Globus pallidus (tissue), 1 donor: ENCODE measurements at regions not wholly inside any gene's neighbourhood (a gene's known extent, or its start where the extent isn't known, plus 50 kb on each side); places are given as distances from the start of the nearest gene placed in this dataset.
"Not testable (repeated sequence)": the region's sequence is repeated elsewhere in the genome, so short reads cannot be mapped to it uniquely, and the experiment has no call there.

Experiments
- DNase-seq: peaks from one replicate; pipeline ENCODE4 v3.0.0-alpha.2; 2015; ENCODE audit warnings: low spot score

GRCh38 chr6:19692506-19693298 is 144.5 kb upstream of the ID4 start:
- peak; percentile 51 for DNase-seq

DNA sequence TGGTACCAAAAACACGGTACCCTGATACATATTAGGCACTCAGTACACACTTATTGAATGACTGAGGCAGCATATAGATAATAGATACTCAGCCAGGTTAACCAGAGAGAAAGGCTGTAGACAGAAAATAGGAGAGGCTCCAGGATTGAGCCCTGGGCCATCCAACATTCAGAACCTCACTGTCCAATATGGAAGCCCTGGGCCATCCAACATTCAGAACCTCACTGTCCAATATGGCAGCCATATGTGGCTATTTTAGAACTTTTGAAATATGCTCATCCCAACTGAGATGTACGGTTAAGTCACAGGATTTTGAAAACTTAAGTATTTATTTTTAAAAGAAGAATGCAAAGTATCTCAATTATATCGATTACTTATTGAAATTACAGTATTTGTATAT is 142.5 kb upstream of the ID4 start:
- no peak for DNase-seq

- DNase-seq = no peak
Measured at GRCh38 chr6:19697744-19698290, 139.4 kb upstream of the ID4 start.

DNA sequence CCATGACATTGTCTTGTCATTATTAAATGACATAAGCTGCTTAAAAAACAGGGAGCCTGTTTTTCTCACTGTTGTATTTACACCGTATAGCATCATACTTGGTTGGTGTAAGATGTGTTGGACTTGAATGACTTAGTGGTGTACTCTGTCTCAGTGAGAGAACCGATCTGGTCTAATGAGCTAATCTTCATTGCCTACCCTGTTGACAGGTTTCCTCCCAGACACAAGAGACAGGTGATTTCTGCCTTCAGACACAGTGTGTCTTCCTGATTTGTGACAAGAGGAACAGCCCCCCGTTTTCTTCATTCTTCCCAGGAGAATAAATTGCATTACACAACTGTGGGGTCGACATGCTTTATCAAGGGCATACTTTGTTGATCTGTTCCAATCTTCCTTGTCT is 137.2 kb upstream of the ID4 start:
- DNase-seq = no peak

GRCh38 chr6:19705606-19706005 is 131.6 kb upstream of the ID4 start:
- no peak for DNase-seq

GRCh38 chr6:19712012-19712688 is 125.0 kb upstream of the ID4 start:
- no peak for DNase-seq

- DNase-seq = no peak
Measured at GRCh38 chr6:19712998-19713397, 124.2 kb upstream of the ID4 start.

DNA sequence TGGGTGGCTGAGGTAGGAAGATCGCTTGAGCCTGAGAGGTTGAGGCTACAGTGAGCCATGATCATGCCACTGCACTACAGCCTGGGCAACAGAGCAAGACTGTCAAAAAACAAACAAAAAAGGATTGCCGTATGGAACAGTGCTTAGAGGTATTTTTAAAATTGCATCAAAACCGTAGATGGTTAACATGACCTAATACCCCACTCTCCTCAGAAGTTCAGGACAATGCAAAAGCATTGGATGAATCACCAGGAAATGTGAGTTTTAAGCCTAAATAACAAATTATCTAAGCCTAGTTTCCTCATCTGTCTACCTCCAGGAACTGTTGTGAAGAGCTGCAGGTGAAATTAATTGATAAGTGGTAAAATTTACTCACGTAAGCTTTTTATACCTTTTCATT is 123.8 kb upstream of the ID4 start:
- DNase-seq = no peak

DNA sequence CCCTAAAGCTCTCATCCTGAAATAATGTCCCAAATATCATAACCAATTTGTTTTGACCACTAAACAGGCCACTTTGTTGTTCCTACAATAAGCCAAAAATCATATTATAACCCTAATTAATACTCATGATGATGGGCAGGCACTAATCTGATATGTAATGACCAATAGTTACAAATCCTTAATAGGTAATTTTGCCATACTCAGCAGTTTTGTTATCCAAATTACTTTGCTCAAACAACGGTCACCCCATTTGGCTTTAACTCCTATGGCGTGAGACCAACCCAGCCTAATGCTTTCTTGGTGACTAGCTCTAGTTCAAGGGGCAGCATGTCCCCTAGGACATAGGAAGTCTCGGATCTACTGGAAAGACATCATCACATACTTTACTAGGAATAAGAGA is 123.2 kb upstream of the ID4 start:
- DNase-seq = no peak

DNA sequence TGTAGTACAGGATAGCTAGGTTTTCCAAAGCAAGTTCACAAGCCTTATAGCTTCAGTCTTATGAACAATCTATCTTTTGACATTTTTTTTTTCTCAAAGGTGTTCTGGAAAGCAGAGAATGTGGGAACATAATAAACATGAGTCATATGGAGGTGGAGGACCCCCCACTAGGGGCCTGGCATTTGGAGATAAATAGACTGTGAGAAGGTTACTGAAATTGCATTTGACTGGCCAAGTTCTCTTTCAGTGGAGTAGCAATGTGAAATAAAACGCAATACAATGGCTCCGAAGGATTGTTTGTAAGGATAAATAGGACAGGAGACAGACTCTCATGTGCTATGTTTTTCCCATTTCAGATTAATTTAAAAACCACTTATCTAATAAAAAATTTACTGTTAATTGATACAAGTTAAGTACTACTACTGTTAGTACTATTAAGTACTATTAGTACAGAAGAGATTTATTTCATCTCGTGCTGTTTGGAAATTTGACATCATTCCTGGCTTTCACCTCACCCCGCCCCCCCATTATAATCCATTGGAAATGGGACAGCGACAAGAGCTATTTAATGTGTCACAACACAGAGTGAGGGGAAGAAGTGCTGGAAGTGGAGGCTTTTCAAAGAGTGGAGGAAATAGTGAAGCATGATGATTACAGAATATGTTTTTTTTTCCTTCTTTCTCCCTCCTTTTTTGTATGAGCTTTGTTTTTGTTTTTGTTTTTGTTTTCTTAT is 122.6 kb upstream of the ID4 start:
- DNase-seq = no peak

DNA sequence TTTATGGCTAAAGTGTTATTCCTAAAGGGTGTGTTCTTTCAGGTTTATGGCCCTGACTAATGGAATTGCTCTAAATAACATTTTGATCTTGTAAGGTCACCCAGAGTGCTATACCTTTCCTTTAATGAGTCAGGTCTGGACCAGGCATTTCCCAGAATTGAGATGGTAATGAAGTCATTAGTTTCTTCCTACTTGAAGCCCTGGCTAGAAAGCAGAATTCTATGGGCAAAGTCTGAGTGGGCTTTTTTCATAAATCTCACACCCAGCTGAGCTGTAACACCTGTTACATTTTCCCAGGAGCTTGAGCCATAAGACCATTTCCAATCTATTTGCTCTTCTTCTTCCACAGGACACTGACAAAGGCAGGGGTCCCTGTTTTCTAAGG is 122.0 kb upstream of the ID4 start:
- no peak for DNase-seq

- DNase-seq = no peak
Measured at GRCh38 chr6:19719691-19720128, 117.5 kb upstream of the ID4 start.

- no peak for DNase-seq
Measured at GRCh38 chr6:19721766-19722377, 115.3 kb upstream of the ID4 start.

DNA sequence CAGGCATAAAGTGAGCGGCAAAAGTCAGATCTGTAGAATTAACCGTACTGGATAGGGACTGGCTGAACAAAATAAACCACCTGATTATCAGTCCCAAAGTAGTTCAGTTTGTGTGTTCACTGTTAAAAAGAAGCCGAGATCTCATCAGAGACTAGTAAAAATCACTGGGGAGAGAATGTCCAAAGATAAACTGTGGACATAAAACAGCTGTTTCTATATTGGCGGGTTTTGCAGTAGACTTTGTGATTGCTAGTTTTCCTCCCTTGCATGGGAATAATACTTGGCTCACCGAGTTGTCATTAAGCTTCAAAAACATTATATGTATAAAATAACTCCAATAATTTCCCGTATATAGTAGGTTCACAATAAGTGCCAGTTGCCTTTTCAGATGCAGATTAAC is 114.2 kb upstream of the ID4 start:
- DNase-seq = no peak

GRCh38 chr6:19723545-19723944 is 113.6 kb upstream of the ID4 start:
- DNase-seq = no peak

DNA sequence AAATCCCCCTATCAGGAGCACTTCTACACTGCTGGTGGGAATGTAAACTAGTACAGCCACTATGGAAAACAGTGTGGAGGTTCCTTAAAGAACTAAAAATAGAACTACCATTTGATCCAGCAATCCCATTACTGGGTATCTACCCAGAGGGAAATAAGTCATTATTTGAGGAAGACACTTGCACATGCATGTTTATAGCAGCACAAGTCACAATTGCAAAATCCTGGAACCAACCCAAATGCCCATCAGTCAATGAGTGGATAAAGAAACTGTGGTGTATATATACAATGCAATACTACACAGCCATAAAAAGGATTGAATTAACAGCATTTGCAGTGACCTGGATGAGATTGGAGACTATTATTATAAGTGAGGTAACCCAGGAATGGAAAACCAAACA is 111.7 kb upstream of the ID4 start:
- DNase-seq = not testable (repeated sequence)

- no peak for DNase-seq
Measured at GRCh38 chr6:19731282-19731681, 105.9 kb upstream of the ID4 start.

DNA sequence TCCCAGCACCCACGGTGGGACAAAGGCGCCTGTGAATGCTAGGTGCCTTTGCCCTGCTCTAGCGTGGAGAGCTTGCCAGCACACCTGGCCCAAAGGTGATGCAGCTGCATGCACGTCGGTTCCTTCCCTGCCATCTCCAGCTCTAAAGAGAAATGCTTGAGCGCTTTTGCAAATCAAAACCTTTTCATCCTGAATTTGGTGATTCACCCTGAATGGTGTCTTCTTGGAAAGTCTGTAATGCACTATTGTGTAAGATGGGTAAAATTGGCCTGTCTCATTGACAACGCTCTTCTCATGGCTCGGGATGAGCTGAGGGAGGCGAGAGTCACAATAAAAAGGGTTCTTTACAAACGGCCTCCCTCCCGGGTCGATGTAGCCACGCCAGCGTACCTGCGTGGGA is 103.1 kb upstream of the ID4 start:
- no peak for DNase-seq

DNA sequence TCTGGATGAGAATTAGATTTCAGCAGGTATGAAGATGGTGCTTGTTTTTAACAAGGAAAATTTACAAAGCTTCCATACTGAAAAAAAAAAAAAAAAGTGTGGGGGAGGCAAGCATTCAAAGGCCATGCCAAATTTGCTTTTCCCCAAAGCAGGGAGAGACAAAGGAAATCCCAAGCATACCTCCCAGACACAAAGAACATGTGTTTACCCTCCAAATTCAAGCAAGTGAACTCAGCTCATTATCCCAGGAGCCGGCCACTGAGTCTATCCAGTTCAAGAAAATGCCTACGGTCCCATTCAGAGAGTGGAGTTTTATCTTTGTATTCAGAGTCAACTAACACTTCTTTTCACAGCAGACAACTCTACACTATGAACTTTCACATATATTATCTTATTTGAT is 102.7 kb upstream of the ID4 start:
- no peak for DNase-seq

DNA sequence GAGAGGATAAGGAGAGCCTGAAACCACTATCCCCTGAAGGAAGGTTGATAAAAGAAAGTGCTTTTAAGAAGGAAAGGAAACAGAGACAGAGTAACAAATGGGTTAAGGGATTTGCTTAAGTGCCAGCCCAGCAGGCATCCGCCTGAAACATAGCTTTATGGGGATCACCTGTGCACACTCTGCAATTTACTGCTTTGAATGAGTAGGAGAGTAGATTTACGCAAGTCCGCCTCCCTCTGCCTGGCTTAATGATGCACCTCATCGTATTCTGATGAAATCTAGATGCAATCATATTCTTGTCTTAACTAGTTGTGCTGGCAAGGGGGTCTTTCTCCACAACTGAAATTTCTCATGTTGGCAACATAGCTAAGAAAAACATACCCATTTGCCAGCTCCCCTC is 101.1 kb upstream of the ID4 start:
- DNase-seq = no peak

- DNase-seq = no peak
Measured at GRCh38 chr6:19738010-19738409, 99.2 kb upstream of the ID4 start.

DNA sequence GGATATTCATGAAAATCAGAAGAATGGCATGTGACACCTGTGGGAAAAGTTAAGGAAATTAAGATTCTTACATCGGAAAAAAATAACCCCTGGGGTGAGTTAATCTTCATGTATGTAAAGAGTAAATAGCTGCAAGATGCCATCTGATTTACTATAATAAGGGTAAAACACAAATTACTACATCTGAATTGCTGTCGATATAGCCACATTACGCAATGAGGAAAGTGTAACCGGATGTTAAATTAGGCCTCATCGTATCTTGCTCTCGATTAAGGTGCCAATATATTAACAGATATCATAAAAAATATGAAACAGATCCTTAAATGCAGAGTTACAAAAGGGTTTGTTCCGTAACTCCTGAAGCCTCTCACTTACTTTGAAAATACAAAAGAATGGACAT is 87.4 kb upstream of the ID4 start:
- no peak for DNase-seq
